PC-3 (cell line): ENCODE measurements at regions not wholly inside any gene's neighbourhood (a gene's known extent, or its start where the extent isn't known, plus 50 kb on each side); places are given as distances from the start of the nearest gene placed in this dataset.

Source experiments
- EZH2 ChIP-seq: fragments of 300-600 bp; sonication (generic); IDR thresholded peaks from one replicate; pipeline ENCODE4 v1.6.1; 2017; ENCODE audit warnings: antibody characterized with exemption, mild to moderate bottlenecking, low read length; ENCODE audit not compliant: unreplicated experiment
- TF ChIP-seq, protein P1 (sequence below): fragments of 300-600 bp; sonication (generic); conservative IDR thresholded peaks from 2 replicates; pipeline ENCODE4 v1.5.1; 2017; ENCODE audit warnings: antibody characterized with exemption, low read depth, mild to moderate bottlenecking, low read length

DNA sequence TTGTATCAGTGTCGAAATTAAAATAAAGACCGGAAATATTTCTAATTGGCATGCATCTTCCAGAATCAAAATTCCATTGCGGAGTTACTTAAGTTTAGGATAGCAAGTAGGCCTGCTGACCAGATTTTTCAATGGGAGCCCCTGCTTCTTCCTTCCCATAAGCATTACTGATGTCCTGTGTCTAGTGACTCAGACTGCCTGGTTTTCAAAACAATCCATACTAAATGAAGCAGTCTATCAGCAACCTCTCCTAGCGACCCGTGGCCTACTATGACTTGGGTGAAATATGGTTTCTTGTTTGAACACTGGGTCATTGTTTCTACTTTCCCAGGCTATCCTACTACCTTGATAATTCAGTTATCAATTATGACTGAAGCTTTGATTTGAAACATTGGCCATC is 571.6 kb downstream of the TBC1D4 start:
- TF ChIP-seq, protein P1, sequence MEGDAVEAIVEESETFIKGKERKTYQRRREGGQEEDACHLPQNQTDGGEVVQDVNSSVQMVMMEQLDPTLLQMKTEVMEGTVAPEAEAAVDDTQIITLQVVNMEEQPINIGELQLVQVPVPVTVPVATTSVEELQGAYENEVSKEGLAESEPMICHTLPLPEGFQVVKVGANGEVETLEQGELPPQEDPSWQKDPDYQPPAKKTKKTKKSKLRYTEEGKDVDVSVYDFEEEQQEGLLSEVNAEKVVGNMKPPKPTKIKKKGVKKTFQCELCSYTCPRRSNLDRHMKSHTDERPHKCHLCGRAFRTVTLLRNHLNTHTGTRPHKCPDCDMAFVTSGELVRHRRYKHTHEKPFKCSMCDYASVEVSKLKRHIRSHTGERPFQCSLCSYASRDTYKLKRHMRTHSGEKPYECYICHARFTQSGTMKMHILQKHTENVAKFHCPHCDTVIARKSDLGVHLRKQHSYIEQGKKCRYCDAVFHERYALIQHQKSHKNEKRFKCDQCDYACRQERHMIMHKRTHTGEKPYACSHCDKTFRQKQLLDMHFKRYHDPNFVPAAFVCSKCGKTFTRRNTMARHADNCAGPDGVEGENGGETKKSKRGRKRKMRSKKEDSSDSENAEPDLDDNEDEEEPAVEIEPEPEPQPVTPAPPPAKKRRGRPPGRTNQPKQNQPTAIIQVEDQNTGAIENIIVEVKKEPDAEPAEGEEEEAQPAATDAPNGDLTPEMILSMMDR, result no peak
- no peak for TF ChIP-seq EZH2
